ENCODE measurements at regions not wholly inside any gene's neighbourhood (a gene's known extent, or its start where the extent isn't known, plus 50 kb on each side); places are given as distances from the start of the nearest gene placed in this dataset.

- no peaks in the 10 kb centered on the region for H3K4me1 ChIP-seq (ENCODE audit: insufficient read depth, low read length, poor library complexity, severe bottlenecking)
- no peak overlapping the region for H3K4me3 ChIP-seq (ENCODE audit: low read depth, low read length, poor library complexity, severe bottlenecking)
- H3K9me3 ChIP-seq (ENCODE audit: low read depth, low read length, poor library complexity, severe bottlenecking) = no peaks in the 10 kb centered on the region
- DNase-seq (ENCODE audit: low spot score) = no peak
- BruUV-seq (replicated peaks) = no TSS peak
- no peaks in the 10 kb centered on the region for H3K27me3 ChIP-seq (replicated peaks; ENCODE audit: insufficient read depth, low read depth, low read length, poor library complexity)
- H3K27ac ChIP-seq (ENCODE audit: low read depth, low read length, poor library complexity, severe bottlenecking) = no peak overlapping the region
- ChIA-PET POLR2A (ENCODE audit: low non-redundant PET) (no interaction called here), CTCF (no interaction called here)
- TF ChIP-seq EZH2 (IDR thresholded peaks at IDR 0.05; ENCODE audit: borderline replicate concordance, low read depth, low read length, poor library complexity, severe bottlenecking) = no peak
- TF ChIP-seq, protein P1, sequence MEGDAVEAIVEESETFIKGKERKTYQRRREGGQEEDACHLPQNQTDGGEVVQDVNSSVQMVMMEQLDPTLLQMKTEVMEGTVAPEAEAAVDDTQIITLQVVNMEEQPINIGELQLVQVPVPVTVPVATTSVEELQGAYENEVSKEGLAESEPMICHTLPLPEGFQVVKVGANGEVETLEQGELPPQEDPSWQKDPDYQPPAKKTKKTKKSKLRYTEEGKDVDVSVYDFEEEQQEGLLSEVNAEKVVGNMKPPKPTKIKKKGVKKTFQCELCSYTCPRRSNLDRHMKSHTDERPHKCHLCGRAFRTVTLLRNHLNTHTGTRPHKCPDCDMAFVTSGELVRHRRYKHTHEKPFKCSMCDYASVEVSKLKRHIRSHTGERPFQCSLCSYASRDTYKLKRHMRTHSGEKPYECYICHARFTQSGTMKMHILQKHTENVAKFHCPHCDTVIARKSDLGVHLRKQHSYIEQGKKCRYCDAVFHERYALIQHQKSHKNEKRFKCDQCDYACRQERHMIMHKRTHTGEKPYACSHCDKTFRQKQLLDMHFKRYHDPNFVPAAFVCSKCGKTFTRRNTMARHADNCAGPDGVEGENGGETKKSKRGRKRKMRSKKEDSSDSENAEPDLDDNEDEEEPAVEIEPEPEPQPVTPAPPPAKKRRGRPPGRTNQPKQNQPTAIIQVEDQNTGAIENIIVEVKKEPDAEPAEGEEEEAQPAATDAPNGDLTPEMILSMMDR (conservative IDR thresholded peaks at IDR 0.05; ENCODE audit: low read depth, low read length) = no peak
- intact Hi-C loops (cut with micrococcal nuclease; ENCODE audit: unreplicated experiment) = no loop called here
- H3K36me3 ChIP-seq (ENCODE audit: insufficient read depth, low read length, poor library complexity, severe bottlenecking) = no peaks in the 10 kb centered on the region
These were observed 96.9 kb upstream of the NEDD4L start for GRCh38 chr18:57947117-57947516.

DNA sequence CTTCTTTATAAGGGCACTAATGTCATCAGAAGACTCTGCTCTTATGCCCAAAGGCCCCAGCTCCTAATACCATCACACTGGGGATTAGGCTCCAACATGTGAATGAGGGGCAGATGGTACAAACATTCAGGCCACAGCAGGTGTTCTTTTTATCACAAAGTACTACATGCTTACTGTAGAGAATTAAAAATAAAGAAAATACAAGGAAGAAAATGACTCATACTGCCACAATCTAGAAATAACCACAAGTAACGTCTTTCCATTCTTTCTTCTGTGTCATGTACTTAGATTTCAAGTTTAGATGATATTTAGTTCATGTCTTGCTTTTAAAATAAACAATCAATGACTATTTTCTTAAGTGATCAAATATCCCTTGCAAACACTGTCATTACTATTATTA is 100.3 kb upstream of the NEDD4L start:
- Histone ChIP-seq H3K4me1 (ENCODE audit: insufficient read depth, low read length, poor library complexity, severe bottlenecking) (no peaks in the 10 kb centered on the region), H3K4me3 (ENCODE audit: low read depth, low read length, poor library complexity, severe bottlenecking) (no peak overlapping the region), H3K36me3 (ENCODE audit: insufficient read depth, low read length, poor library complexity, severe bottlenecking) (no peaks in the 10 kb centered on the region), H3K9me3 (ENCODE audit: low read depth, low read length, poor library complexity, severe bottlenecking) (no peaks in the 10 kb centered on the region), H3K27me3 (replicated peaks; ENCODE audit: insufficient read depth, low read depth, low read length, poor library complexity) (no peaks in the 10 kb centered on the region), H3K27ac (ENCODE audit: low read depth, low read length, poor library complexity, severe bottlenecking) (no peak overlapping the region)
- no TSS peak for BruUV-seq (replicated peaks)
- ChIA-PET POLR2A (ENCODE audit: low non-redundant PET) (no interaction called here), CTCF (no interaction called here)
- intact Hi-C loops (cut with micrococcal nuclease; ENCODE audit: unreplicated experiment) = no loop called here
- DNase-seq (ENCODE audit: low spot score) = peak; percentile 10
- TF ChIP-seq, protein P1 (conservative IDR thresholded peaks at IDR 0.05; ENCODE audit: low read depth, low read length) = no peak
- no peak for TF ChIP-seq EZH2 (IDR thresholded peaks at IDR 0.05; ENCODE audit: borderline replicate concordance, low read depth, low read length, poor library complexity, severe bottlenecking)

DNA sequence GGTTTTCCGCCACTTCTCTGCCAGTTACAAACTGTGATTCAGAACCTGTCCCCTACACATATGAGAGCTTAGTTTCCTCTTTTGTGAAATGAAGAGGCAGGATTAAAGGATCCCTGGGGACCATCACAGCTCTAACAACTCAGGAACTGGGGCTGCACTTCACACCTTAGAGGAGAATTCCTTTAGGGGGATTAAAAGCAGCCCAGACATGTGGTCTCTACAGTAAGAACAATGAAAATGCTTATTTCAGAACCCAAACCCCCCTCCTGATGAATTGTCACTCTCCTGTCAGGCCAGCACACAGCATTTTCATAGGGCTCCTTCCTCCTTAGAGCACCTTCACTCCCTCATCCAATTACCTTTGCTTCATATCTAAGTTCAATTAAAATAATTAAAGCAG is 101.5 kb upstream of the NEDD4L start:
- POLR2A ChIA-PET (ENCODE audit: low non-redundant PET) = no interaction called here
- intact Hi-C loops (cut with micrococcal nuclease; ENCODE audit: unreplicated experiment) = no loop called here
- no peaks in the 10 kb centered on the region for H3K9me3 ChIP-seq (ENCODE audit: low read depth, low read length, poor library complexity, severe bottlenecking)
- H3K4me1 ChIP-seq (ENCODE audit: insufficient read depth, low read length, poor library complexity, severe bottlenecking) = no peaks in the 10 kb centered on the region
- no peak overlapping the region for H3K4me3 ChIP-seq (ENCODE audit: low read depth, low read length, poor library complexity, severe bottlenecking)
- no peaks in the 10 kb centered on the region for H3K27me3 ChIP-seq (replicated peaks; ENCODE audit: insufficient read depth, low read depth, low read length, poor library complexity)
- no peaks in the 10 kb centered on the region for H3K36me3 ChIP-seq (ENCODE audit: insufficient read depth, low read length, poor library complexity, severe bottlenecking)
- no peak overlapping the region for H3K27ac ChIP-seq (ENCODE audit: low read depth, low read length, poor library complexity, severe bottlenecking)
- CTCF ChIA-PET = no interaction called here
- peak; percentile 21 for DNase-seq (ENCODE audit: low spot score)
- no TSS peak for BruUV-seq (replicated peaks)
- TF ChIP-seq EZH2 (IDR thresholded peaks at IDR 0.05; ENCODE audit: borderline replicate concordance, low read depth, low read length, poor library complexity, severe bottlenecking) = no peak
- TF ChIP-seq, protein P1 (conservative IDR thresholded peaks at IDR 0.05; ENCODE audit: low read depth, low read length) = no peak

Measured in A673 (cell line).